HG02642 (cell line): ENCODE measurements at regions not wholly inside any gene's neighbourhood (a gene's known extent, or its start where the extent isn't known, plus 50 kb on each side); places are given as distances from the start of the nearest gene placed in this dataset.
"Not testable (repeated sequence)": the region's sequence is repeated elsewhere in the genome, so short reads cannot be mapped to it uniquely, and the experiment has no call there.

Source experiments
- ATAC-seq: cut with Tn5 transposase; IDR thresholded peaks from one replicate; pipeline ENCODE4 v1.9.1; 2021; ENCODE audit warnings: mild to moderate bottlenecking; ENCODE audit not compliant: unreplicated experiment, poor library complexity

DNA sequence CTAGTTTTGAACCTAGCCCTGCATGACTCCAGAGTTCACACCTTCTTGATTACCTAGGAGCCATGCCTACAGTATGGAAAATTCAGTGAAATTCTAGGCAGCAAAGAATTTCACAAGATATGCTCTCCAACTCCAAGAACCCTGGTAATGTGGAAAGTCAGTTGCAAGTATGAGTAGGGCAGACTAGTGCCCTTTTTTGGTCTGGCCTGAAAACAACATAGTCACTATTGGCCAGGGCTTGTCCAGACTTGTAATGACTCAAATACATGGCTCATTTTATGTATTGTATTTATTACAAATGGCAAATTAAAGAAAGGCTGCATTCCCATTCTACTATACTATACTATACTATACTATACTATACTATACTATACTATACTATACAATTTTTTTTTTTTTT, 160.4 kb downstream of the ESM1 start:
- ATAC-seq, result no peak

GRCh38 chr5:54823006-54823405, 162.4 kb downstream of the ESM1 start:
- ATAC-seq, result no peak

DNA sequence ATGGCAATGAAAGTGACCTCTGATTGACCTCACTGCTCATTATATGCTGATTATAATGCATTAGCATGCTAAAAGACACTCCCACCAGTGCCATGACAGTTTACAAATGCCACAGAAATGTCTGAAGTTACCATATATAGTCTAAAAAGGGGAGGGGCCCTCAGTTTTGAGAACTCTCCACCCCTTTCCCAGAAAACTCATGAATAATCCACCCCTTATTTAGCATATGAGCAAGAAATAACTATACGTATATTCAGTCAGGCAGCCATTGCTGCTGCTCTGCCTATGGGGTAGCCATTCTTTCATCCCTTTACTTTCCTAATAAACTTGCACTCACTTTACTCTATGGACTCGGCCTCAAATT, 163.1 kb downstream of the ESM1 start:
- no peak for ATAC-seq

- no peak for ATAC-seq
Observed at GRCh38 chr5:54821445-54822323, 163.7 kb downstream of the ESM1 start.

DNA sequence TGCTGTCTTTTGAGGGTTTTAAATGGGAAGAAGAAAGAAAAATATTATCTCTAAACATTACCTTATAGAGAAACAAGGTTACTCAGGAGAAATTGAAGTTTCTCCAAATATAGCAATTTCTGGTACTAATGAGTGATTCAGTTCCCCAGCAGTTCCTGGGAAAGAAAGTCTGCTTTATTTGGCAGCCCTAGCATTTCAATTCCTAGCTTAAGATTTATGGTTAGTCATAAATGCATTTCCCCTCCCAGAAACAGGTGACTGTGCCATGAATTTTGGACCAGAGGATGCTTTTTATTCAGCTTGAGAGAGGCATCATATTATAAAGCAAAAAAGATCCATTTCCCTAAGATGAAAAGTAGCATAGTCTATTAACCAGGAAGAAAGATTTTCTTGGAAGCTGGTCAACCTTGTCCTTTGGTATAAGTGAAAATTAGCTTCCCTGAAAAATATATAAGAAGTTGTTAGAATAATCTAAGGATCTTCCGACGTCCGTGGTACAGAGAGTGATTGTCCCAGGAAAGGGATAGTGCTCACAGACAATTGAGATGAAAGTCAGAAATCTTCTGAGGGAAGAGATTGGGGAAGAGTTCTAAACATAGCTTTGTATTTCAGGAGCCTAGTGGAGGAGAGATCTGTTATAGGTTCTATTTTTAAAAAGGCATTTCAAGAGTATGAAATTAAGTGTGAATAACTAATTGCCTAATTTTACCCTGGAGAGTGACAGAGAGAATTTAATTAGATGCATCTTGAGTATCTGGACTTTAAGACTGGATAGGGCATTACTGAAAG, 164.9 kb downstream of the ESM1 start:
- no peak for ATAC-seq

DNA sequence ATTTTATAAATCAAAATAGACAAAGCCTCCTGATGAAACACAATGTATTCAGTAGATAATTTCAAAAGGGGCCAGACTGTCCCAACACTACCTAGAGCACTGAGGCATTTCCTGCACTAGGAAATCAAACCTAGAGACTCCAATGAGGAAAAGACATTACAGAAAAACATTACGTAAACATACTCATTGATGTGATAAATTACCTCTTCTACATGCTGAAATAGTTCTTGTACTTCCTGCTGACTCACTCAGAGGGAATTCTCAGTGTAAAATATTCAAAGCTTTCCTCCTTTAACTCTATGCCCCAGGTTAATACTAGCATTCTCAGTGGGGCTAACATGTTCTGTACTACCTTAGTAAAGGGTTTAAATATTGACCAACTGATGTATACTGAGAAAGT, 178.0 kb downstream of the ESM1 start:
- ATAC-seq, result no peak

- no peak for ATAC-seq
Observed at GRCh38 chr5:54804521-54804920, 180.9 kb downstream of the ESM1 start.

DNA sequence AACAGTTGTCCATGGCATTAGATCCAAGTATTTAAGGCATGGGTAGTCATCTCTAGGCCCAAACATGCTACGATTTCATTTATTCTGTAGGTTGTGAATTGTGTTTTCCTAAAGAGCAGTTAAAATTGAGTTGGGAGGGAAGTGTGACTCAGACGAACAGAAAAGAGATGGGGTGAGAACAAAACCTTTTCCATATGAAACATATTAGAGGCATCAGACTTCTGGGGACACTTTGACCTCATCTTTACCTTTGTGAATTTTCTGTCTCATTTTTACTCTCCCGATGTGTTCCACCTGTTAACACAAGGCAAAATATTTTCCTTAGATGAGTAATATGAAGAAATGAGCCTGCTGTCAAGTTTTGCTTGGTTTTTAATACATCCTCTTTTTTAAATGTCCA, 181.3 kb downstream of the ESM1 start:
- no peak for ATAC-seq

- ATAC-seq, result no peak
Observed at GRCh38 chr5:54803471-54804011, 181.9 kb downstream of the ESM1 start.

DNA sequence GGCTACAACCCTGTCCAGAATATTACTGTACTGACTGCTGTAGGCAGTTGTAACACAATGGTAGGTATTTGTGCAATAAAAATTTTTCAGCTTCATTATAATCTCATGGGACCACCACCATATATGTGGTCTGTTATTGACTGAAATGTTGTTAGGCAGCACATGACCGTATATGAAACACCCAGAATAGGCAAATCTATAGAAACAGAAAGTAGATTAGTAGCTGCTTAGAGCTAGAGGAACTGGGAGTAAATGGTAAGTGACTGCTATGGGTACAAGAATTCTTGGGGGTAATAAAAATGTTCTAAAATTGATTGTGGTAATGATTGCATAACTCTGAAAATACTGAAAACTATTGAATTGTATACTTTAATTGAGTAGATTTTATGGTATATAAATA, 185.7 kb downstream of the ESM1 start:
- ATAC-seq, result peak; percentile 73

DNA sequence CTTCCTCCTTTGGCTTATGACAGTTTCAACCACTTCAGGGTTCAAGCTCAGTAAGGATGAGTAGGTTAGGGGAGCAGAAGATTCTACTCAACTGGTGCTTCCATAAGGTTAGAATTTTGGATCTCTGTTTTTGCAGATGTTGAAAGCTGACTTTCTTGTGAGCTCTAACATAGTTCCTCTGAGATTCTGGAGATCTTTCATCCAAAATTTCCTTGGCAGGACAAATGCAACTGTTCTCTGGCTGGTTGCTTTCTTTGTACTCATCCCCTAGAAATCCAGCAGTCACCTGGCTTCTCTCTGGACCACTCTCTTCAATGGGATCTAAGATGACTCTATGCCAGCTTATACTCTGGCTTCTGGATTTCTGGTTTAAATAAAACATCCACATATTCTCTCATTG, 189.6 kb downstream of the ESM1 start:
- no peak for ATAC-seq

DNA sequence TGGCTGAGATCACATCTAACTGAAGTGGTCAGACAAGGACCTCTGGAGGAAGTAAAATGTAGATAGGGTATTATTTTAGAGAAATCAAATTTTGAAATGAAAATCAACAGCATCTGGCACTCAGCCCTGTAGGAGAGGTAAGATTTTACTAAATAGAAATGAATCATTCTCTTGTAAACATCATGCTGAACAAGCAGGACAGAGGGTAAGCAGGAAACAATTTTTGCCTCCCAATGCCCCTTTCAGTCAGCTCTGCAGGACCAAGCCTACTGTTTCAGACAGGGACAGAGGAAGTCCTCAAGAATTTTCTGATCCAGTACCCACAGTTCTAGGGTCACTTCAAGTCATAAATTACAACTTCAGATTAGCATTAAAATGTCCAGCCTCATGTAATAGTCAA, 190.1 kb downstream of the ESM1 start:
- no peak for ATAC-seq

GRCh38 chr5:54794135-54794975, 191.0 kb downstream of the ESM1 start:
- no peak for ATAC-seq

DNA sequence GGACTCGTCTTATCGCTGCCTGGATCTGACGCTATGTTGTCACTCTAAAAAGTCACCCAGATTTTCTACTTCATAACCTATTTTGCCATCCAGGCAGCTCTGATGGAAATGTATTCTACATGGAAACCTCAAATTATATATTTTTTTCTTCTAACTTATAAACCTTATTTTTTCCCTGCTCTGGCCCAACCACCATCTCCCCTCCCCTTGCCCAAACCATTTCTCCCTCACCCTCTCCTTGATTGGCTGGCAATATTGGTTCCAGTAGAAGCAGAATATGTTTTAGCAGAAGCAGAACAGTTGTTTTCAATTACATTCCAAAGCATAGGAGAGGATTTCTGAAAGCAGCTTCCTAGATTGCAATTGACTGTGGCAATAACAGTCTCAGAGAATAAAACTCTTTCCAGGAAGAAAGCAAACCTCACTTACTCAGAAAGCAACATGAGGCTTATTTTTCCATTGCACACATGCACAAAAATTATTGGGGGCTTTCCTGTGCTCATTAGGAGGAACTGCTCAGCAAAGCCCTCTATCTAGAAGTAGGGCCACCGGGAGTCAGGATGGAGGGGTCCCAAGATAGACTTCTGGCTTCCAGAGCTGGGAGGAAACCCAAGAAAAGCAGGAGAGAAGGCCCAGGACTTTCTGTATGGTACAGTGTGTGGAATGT, 191.8 kb downstream of the ESM1 start:
- no peak for ATAC-seq

DNA sequence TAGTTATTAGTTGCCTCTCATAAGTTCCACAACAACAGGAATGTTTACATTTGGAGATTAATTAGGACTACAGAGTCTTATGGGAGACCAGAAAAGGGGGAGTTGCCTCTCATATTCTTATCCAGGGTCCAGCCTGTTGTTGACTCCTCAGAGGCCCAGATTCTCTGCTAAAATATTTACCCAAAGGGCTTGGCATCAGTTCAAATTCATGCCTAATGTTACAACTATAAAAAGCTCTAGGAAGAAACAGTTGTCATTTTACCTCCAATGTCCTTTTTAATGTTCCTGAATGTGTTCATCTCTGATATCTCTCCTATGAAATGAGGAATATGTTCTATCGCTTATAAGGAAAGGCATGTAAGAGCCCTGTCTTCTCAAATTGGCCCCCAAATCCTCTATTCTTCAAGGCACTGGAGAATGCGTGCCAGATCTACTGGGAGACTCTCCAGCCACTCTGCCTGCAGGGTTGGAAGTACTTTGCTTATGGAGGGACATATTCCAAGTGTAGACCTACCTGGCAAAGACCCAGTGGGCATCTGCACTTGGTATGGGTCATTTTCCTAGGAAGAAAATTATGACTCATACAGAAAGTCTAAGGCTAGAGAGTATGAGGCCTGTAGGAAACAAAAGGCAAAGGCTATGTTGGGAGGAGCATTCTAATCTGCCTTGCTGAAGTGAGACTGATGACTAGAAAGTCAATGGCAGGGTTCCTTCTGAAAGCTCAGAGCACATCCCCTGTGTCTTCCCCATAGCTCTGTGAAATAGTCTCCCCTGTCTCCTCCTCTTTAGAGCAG, 192.6 kb downstream of the ESM1 start:
- ATAC-seq, result no peak

DNA sequence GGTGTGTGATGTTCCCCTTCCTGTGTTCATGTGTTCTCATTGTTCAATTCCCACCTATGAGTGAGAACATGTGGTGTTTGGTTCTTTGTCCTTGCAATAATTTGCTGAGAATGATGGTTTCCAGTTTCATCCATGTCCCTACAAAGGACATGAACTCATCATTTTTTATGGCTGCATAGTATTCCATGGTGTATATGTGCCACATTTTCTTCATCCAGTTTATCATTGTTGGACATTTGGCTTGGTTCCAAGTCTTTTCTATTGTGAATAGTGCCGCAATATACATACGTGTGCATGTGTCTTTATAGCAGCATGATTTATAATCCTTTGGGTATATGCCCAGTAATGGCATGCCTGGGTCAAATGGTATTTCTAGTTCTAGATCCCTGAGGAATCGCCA, 197.5 kb downstream of the ESM1 start:
- not testable (repeated sequence) for ATAC-seq

DNA sequence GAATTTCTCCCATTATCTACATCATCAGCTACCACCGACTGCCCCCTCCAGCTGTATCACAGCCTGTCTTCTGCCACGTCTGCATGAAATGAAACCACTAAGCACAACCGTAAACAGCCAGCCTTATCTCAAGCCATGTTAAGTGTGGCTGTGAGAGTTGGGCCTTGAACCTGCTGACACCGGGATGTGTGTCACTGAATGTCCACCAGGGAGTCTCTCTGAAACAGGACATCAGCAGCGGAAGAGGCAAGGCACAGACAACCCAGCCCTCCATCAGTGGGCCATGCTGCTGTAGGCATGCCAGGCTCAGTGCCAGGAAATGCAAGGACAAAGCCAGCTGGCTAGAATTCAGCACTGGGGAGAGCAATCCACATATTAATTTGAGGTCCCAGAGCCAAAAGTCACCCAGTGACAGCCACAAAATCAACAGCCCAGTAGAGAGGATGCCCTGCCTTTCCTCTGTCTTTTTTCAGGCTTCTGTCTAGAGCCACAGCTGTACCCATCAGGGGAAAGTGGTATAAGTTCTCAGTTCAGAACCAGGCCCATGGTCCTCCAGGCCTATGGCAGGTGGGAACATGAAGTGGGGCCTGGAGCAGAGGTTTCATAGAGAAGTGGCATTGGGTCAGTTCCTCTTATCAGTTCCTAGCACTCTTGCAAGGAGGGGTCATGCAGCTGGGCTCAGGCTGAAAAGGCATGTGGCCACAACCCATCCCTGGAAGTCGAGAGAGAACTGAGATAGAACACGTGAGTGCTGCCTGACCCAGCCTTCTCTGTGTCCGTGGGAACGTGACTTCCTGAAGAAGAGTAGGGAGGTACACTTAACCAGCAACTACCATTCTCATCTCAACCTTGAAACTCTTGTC, 199.4 kb downstream of the ESM1 start:
- peak; percentile 76 for ATAC-seq

- no peak for ATAC-seq
Observed at GRCh38 chr5:54778783-54779182, 206.6 kb downstream of the ESM1 start.
